HG03135 (cell line): ENCODE measurements at regions not wholly inside any gene's neighbourhood (a gene's known extent, or its start where the extent isn't known, plus 50 kb on each side); places are given as distances from the start of the nearest gene placed in this dataset.

Source experiments
- ATAC-seq: cut with Tn5 transposase; IDR thresholded peaks from one replicate; pipeline ENCODE4 v1.9.1; 2021; ENCODE audit warnings: mild to moderate bottlenecking, moderate library complexity; ENCODE audit not compliant: unreplicated experiment

DNA sequence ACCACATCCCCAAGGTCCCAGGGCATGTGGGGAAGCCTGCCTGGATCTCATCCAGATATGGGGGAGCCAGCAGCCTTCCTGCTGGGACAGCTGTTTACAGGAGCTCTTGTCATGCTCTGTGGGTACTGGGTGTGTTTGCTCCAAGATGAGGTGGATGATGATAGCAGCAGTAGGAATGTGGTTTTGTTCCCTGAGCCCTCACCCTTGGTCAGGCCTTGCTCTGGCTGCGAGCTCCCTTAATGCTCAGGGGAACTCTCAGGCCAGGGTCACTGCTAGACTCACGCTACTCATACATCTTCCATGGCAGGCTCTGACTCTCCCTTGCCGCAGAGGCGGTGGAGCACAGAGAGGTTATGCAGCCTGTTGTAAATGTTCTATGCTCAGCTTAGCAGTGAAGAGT, 990.3 kb downstream of the AACS start:
- ATAC-seq = no peak

DNA sequence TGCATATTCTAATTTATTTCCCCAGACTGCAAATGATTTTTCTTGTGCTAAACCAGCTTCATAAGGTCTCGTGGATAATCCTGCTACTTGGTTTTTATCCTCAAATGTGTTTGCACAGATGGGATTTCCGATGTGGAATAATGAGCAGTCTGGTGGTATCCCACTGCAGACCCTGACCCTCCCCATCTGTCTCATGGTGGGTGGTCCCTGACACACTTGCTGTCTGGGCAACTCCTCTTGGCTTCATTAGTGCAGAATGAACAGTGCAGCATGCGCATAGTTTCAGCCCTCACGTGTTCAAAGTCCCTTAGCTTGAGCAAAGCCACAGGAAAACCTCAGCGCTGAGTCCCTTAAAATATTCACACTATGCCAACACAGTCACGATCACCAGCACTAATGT, 996.5 kb downstream of the AACS start:
- no peak for ATAC-seq

DNA sequence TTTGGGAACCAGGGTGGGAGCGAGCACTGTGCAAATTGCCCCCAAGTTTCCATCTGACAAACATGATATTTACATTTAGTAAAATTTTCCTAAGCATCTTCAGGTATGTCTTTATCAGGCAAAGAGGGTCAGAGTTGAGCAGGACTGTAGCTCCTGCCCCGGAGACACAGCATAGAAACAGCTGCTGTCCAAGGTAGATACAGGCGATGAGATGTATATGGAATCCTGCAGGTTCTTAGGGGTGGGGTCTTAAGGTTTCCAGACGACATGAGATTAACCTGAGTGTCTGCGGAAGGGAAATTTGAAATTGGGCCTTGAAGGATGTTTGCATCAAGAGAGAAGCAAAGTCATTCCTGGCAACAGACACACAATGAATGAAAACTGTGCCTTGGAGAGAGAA, 998.8 kb downstream of the AACS start:
- no peak for ATAC-seq

DNA sequence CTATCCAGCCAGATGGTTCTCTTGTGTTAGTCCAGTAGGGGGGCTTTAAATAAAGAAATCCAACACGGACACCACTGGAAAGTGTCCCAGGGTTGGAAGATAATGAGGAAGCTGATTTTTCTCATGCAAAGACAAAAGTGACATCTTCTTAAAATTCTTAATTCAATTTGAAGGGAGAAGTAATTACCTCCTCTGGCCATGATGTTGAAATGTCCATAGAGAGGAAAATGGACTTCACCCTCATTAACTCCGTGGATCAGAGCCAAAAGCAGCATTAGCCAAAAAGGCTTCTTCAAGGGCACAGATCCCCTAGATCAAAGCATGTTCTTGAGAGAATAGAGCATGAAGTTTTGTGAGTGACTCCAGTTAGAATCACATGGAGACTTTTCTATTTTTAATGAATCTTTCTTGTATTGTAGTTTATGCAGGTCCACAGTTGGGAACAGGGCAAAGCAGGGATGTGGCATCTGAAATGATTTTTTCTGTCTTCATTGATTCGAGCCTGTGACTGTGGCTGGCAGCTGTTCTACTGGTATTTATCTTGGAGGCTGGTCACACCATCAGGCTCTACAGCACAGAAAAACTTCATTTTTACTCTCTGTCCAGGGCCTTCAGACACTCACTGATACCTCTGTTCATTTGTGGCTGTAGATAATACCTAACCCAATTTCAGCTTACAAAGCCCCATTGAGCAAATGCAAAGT, 1002.5 kb downstream of the AACS start:
- ATAC-seq = no peak

DNA sequence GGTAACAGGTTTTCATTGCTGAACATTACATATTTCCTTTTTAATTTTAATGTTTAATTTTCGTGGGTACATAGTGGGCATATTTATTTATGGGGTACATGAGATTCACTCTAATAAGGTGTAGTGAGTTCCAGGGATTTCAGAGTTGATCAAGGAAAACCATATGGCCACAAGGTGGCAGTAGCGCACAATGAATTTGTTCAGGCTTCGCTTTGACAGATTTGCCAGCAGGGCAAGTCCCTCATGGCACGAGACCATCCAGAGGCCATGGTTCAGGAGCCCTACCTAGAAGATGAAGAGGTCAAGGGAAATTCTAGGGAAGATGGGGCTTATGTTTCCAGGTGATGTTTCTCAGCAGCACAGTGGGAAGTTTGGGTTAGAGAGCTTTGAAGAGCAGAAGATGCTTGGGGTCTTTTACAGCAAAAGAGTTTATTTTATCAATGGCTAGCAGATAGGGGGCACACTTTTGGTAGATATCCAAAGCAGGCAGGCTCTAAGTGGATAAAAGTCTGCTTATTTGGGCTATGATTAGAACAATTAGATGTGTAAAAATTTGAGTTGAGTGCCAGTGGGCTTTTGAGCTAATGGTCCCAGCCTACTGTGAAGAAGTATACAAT, 1004.4 kb downstream of the AACS start:
- no peak for ATAC-seq

DNA sequence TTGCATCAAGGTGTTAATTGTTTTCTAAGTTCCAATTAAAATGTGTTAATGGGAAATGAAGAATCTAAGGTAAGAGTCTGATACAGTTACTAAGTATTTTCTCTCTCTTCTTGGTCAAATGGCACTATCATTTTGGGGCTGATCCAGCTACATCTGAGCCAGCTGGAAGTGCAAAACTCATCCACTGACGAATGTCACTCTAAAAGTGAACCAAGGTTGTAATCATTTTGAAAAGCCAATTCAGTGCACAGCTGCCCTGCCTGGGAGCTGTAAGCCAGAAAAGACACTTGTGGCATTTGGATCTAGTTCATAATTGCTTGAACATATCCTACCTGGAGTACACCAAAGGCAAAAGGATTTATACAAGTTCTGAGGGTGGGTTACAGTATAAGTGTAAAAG, 1011.3 kb downstream of the AACS start:
- ATAC-seq = no peak

DNA sequence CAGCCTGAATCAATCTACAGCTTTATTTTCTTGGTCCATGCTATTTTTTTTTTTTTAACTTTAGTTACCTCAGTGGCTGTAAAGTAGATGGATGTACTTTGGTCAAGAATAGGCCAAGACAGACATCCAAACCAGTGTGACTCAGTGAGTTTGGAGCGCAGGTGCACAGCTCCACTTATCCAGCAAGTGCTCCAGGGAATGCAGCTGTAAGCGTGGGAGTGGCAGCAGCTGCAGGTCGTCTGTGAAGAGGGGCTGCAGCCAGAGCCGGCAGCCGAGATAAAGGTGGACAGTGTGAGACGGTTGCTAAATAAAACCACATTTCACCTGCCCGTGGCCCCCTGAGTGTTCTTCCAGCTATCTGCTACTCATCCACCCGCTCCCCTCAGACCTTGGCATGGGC, 1018.7 kb downstream of the AACS start:
- no peak for ATAC-seq

DNA sequence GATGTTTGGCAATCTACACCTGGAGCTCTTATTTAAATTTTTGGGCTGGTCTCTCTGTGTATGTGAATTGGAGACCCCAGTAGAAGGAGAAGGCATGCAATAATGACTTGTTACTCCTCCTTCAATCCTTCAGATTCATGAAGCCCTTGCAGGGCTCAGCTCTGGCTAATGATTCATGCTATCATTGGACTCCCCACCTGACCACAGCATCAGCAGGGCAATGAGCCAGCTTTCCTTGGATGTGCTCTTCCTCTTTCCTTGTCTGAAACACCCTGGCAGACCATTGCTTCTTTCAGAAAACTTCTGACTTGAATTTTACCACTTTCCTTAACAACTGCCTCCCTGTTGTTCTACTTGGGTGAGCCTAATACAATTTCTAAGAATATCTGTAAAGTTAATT, 1019.2 kb downstream of the AACS start:
- ATAC-seq = no peak

DNA sequence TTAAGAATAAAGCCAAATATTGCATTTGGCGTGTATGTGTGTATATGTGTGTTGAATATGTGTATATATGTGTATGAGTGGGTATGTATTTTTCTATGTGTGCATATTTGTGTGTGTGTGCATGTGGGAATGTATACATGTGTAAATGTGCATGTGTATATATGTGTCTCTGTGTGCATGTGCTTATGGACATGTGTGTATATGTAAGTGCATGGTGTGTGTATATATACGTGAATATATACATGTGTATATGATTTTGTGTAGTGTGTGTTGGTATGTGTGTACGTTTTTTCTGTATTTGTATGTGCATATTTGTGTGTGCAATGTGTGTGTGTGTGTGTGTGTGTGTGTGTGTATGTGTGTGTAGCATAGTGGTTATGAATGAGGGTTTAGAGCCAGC, 1021.0 kb downstream of the AACS start:
- no peak for ATAC-seq

DNA sequence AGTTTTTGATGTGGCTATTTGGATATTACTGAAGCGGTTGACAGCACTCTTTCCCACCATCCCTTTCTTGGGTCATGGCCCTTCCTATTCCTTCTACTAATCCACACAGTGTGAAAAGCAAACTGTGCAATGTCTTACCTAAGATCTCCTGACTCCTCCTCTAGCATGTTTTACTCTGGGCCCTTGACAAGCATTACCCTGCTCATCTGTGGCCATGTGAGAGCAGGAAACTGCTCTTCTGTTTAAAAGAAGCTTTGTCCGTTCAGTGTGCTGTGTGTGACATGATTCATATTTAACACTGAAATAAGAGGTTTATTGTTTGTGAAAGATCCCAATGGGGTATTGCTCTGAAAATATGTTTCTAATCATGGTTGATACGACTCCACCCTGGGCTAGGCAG, 1022.5 kb downstream of the AACS start:
- no peak for ATAC-seq

DNA sequence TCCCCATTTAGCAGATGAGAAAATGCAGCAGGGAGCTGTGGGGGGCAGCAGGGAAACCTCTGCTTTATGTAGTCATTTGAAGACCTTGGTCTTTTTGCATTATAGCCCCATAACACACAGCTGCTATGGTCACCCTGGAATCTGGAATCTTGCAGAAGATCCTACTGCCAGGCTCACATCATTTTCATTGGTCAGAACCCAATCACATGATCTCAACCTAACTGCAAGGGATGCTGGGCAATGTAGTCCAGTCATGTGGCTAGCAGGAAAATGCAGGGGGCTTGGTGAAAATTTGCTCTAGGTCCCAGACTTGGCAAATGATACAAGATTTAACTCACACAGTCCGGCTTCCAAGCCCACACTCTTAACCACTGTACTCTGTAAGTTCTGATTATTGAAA, 1028.7 kb downstream of the AACS start:
- ATAC-seq = no peak

DNA sequence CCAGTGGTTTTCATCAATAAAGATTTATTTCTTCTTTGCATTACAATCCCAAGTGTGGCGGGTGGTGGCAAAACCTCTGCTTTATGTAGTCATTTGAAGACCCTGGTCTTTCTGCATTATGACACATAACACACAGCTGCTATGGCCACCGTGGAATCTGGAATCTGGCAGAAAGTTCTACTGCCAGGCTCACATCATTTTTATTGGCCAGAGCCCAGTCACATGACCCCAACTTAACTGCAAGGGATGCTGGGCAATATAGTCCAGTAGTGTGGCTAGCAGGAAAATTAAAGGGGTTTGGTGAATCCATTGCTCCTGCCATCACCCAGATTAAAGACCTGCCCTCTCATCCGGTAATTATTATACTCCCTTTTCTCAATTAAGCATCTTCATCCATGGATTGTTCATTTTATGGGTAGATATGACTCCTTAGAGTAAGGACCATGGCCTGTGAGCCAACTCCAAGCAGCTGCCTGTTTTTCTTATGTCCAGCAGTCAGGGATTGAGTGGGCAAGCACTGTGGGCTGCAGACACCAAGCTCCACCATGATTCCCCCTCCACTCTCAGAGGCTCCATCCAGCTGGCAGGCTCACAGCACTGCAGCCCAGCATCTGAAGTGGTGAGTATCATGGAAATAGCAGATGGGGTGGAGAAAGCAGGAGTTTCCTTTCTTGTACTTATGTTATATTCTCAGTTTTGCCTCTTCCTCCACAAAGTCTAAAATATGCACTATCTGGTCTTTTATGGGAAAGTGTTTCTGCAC, 1030.7 kb downstream of the AACS start:
- ATAC-seq = no peak

DNA sequence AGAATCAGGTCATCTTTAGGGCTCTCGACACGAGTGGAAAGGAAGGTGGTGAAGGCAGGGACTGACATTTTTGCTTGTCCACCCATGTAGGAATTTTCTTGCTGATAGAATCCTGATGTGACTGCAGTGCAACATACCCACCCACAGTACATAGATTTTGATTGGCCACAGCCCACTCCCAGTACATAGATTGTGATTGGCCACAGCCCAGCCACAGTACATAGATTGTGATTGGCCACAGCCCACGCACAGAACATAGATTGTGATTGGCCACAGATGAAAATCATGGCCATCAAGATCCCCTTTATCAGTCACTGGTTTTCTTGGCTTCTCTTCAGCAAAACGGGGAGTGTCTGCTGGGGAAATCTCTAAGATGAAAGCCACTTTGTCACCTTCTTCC, 1041.5 kb downstream of the AACS start:
- no peak for ATAC-seq

DNA sequence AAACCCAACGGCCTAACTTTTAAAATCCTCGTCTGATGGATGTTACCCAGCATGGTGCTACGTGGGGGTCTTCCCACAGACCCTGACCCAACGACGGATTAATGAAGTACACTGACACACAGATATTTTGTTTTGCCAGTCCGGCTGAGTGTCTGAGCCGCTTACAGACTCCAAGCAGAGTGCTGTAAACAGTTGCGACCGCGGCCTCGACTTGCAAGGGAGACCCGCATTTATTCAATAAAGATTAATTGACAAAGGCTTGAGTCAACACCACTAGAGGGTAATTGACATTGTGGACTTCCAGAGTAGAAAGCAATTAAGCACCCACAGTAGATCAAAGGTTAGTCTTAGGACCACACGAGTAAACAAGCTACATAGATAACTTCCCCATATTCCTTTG, 1042.4 kb downstream of the AACS start:
- no peak for ATAC-seq

DNA sequence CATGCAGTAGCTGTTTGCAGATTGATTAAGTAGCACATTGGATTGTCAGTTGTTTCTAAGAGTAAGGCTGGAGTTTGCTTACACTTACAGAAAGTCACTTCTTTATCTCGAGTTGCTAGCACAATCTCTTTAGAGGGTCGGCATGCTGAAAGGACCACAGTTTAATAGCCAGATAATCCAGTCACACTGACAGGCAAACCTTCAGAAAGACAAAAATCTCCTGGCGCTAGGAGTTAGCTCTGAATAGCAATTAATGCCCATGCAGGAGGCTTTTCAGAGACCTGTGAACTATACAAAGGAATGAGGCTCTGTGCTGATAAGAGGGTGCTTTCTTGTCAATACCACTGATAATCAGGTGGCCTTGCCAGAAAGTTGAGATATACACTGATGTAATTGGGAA, 1043.0 kb downstream of the AACS start:
- ATAC-seq = no peak

DNA sequence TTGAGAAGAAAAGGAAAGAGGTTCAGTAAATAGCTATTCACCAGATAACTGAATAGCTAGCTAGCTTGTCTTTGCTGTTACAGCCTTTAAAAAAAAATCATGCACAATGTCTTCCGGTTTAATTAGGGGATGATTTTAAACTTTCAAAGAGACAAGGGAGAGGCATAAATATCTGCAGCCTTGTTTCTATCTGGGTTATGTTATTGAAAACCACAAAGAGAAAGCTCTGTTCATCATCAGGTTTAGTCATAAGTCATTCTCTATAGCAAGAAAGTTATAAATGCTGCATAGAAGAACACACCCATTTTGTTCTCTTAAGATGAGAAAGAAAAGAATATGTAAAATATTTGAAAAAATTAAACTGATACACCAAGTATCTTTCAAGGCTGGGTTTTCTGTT, 1046.9 kb downstream of the AACS start:
- ATAC-seq = no peak

DNA sequence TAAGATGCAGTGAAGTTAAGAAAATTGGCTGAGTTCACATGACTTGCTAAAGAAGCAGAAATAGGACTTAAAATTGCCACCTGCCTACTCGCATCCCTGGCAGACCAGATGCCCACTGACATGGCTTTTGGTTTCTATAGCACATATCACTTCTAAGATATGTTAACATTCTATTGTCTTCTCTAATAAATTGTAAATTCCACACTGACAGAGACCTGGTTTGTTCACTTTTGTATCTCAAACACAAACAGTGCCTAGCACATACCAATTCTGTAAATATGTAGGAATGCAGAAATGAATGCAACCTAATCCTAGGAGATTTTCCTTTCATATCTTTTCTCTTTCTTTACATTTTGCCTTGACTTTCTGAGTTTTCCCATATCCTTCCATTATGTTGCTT, 1047.6 kb downstream of the AACS start:
- ATAC-seq = no peak

DNA sequence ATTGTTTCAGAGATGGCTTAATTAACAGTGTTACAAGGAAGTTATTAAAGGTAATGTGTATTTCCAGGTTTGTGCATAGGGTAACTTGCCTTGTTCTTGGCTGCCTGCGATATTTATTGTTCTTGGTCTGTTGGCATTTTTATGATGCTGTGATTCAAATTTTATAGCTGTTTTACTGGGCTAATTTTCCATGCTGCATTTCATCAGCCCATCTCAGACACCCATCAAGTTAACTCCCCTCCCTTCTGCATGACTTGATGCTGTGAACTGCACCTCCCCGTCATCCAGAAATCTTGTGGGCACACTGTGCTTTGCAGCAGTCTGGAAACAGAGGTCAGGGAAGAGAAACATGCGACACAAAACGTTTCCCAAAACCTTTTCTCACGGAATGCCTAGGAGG, 1049.2 kb downstream of the AACS start:
- no peak for ATAC-seq

DNA sequence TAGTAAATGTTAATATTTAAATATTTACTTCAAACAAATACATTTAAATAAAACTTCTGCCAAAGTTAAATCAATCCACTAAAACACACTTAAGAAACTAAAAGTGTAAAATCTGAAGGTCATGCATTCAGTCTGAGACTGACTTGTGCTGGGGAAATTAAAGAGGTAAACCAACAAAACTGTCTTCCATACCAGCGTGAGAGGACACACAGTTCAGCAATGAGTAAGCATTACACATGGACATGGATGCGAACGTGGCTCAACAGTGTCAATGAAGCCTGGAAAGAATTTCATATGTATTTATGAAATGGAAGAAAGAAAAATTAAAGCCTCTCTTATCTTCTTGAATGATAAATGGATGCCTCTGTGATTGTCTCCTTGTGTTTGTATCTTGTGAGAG, 1052.3 kb downstream of the AACS start:
- ATAC-seq = no peak

DNA sequence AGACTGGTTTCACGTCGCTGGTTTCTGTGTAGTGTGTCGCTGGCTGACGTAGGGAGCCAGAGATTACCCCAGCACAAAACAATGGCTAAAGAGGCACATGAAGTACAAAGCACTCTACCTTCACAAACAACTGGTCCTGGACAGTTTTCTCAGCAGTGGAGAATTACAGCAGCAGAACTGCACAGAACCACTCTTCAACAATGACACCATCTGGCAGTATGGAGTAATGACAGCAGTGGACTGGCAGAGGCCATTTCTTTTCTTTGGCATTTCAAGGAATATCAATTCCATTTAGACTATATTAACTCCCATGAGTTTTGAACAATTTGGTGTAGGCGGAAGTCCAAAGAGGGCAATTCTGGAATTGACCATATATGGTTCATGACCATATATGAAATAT, 1074.1 kb downstream of the AACS start:
- no peak for ATAC-seq

DNA sequence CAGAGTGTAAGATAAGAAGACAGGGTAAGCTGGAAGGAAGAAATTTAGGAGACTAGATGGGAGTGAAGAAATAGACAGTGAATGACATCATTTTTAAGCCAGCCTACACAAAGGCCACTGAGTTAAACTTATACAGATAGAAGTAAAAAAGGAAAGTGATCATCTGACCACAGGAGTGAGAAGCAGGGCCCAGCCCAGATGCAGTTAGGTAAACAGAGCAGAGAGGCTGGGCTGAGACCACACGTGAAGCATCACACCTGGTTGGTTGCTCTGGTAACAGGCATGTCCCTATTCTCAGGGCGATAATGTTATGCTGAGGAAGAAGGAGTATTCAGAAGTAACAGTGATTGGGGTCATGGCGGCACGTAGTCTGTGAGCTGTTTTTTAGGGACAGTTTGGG, 1079.4 kb downstream of the AACS start:
- ATAC-seq = no peak

DNA sequence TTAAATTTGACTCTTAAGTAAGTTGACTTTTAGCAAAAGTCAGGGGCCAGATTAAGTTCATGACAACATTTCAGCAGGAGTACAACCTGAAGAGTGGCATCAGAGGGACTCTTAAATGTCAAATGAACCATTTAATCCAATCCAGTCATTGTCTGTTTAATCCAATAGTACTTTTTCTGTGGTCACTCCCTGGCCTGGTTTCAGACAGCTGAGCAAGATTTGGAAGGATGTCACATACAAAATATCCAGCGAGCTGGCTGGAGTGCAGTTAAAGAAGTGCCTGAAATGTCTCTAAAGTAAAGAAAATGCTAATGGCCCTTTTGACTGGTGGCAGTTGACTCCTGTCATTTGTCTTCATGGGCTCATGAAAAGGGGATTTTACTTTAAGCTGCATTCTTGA, 1082.1 kb downstream of the AACS start:
- ATAC-seq = no peak
